SKM-1 treated with dmso at 0.1 percent for 144 hours (cell line): ENCODE measurements at regions not wholly inside any gene's neighbourhood (a gene's known extent, or its start where the extent isn't known, plus 50 kb on each side); places are given as distances from the start of the nearest gene placed in this dataset.

Experiments
- DNase-seq: peaks from one replicate; lab custom pipeline; 2025; ENCODE audit not compliant: unreplicated experiment; lab: John Stamatoyannopoulos, UW

DNA sequence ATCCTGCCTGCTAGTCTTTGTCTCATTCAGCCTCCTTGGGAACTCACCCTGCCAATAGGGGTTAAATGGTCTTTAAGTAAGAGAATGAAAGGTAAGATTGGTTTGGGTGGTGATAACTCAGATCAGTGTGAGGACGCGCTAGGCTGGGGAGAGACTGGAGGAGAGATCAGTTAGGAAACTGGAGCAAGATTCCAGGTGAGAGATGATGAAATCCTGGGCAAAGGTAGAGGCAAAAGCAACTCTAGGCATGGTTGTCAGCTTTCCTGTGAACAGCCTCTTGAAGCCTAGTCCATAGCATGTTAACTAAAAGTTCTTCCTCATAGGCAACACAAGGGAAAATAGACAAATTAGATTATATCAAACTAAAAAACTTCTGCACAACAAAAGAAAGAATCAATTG, 145.2 kb upstream of the ANKRD28 start:
- no peak for DNase-seq

DNA sequence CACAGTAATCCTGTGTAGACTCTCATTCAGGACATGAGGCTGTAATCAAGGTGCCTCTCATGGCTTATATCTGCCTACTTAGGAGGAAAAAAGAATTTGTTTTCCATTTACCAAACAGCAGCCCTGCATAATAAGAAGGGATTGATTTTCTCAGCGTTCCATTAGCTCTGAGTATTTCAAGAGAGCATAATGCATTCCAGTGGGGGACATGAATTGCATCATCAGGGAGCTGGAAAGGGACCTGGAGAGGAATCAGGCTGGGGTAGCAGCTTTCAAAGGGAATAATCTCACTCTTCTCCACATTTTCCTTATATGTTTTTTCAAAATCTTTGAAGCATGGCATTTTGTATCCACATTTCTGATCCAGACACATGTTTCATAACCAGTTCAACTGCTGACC, 150.6 kb upstream of the ANKRD28 start:
- no peak for DNase-seq

DNA sequence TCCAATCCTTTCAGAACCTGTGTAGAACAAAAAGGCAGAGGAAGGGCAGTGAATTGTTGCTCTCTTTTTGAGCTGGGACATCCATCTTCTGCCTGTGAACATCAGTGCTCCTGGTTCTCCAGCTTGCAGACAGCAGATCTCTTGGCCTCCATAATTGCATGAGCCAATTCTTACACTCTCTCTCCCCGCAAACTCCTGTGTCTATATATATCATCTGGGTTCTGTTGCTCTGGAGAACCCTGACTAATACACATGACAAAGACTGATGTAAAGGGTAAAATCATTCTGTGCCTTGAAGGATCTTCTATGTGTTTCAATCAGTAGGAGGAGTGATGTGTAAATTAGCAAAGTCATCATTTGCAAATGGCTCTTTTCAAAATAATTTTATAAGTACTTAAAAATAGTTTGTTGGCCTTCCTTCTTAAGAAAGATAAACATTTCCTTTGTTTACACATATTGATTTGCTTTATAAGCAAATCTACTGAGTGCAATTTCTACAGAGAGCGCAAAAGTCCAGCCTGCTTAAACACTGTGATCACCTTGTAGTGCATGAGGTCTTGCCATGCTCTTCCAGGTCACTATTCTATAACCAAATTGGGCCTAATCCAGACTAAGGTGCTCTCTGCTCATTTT, 154.9 kb upstream of the ANKRD28 start:
- no peak for DNase-seq

DNA sequence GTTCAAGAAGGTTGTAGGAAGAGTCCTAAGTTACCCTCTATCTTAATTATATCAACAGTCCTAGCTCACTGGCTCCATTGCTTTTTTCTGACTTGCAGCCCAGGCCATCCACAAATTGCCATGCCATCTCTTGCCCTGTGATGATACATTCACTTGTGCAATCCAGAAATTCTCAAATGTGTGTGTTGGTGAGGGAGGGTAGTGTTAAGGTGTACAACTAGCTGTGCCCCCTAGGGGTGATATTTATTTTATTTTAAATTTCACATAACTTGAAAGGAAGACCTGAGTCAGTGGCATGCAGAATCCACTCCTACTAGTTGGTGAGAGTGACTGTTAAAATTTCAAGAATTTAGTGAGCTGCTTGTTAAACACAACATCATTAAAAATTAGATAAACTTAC, 156.1 kb upstream of the ANKRD28 start:
- DNase-seq = peak; percentile 10

DNA sequence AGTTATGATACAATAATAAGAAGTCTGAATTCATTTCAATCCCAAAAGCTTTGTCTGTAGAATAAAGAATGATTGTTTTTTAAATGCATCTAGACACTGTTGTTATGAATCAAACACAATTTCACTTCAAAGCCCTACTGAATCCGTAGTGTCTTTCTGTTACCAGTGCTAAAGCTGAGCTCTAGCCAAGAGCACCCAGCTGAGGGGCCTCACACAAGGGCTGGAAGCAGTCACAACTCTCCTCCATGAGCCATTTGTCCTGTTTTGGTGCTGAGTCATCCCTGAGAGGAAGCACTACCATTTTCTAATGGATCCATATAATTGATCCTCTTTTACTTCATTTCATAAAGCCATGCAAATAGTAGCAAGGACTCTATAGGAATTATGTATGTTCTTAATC, 158.2 kb upstream of the ANKRD28 start:
- no peak for DNase-seq

DNA sequence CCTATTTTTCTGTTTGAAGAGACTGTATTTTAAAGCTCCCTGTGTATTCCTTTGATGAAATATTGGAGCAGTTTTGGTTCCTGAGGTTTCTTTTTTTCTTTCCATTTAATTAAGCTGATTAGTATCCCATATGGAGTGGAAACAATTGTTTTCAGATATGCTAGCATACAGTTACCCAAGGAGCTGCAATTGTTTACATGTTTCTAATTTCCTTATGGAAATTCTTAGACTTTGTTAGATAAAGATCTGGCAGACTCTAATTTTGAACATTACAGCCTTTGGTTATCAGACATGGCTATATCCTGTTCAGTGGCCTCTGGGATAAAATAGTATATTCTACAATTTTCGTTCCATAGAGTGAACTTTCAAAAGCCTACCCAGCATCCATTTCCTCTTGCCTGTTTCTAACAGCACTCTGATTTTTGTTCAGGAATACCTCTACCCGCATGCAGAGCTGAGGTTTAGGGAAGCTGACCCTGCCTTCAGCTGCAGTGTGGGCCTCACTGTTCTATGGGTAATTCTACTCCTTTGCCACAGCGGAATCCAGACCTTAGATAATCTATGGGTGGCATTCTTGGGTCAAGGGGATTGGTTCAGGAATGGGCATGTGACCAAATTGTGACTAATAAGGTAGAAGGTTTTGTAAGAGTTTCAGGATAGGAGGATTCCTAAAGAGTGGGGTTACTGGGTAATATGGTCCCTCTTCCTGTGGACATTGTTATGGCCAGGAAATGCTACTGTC, 161.1 kb upstream of the ANKRD28 start:
- DNase-seq = no peak

DNA sequence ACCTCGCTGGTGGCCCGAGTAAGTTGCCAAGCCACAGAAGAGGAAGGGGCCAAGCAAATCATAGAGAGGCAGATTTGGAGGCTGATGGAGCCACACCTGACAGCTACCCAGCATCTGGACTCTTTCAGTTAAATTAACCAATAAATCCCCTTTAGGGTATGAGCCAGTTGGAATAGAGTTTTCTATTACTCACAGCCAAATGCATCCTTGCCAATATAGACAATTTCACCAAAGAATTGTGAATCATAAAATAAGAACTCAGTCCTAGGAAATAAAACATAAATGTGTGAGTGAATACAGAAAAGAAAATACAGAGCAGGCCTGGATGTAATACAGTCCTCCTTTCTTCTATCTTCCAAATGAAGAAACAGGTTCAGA, 161.6 kb upstream of the ANKRD28 start:
- DNase-seq = no peak

DNA sequence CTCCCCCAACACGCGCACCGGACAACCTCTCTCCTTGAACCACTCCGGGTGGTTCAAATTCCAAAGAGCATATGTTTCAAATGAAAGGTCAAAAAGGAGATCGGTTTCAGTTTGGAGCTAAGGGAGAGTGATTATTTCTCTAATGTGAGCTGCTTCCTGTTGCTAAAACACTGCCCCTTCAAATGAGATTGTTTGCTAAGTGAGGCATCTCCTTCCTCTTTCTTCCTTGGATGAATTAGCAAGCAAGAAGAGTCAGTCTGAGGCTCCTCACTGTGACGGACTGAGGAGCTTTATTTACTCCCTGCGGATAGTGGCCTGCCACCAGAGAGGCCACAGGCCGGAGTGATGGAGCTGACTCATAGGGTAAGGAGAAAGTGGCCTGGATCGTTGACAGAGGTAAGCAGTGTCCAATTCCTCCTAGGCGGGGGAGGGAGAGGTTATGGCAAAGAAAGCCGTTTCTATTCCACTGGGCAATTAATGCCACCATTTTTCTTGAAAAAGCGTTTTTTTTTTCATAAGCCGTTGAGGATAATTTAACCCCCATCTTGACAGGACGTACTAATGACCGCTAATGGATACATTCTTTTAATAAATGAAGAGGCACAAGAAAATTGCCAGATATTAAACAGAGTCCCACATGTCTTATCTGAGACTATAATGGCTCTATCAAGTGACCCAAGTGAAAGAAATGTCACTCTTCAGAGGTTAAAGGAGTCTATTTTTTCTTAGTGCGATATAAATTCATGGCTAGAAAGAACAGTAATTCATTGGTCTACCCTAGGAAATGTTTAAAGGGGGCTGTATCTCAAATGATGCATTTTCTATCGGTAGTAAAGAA, 167.0 kb upstream of the ANKRD28 start:
- peak; percentile 89 for DNase-seq

DNA sequence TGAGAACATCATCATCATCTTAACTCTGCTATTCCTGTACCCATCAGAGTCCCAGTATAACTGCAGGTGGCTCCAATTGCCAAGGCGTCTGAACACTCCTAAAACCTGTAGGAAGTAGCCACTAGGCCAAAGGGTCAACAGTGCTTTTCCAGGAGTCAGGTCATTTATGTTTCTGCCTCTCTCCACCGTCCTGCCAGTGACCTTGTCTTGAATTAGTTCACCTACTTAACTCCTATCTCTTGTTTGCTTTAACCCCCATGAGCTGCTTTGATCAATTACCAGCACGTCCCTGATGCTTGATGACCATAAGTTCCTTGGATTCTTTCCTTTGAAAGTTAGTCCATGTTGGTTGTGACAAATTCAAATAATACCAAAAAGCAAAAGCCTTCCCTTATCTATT, 169.8 kb upstream of the ANKRD28 start:
- DNase-seq = no peak

DNA sequence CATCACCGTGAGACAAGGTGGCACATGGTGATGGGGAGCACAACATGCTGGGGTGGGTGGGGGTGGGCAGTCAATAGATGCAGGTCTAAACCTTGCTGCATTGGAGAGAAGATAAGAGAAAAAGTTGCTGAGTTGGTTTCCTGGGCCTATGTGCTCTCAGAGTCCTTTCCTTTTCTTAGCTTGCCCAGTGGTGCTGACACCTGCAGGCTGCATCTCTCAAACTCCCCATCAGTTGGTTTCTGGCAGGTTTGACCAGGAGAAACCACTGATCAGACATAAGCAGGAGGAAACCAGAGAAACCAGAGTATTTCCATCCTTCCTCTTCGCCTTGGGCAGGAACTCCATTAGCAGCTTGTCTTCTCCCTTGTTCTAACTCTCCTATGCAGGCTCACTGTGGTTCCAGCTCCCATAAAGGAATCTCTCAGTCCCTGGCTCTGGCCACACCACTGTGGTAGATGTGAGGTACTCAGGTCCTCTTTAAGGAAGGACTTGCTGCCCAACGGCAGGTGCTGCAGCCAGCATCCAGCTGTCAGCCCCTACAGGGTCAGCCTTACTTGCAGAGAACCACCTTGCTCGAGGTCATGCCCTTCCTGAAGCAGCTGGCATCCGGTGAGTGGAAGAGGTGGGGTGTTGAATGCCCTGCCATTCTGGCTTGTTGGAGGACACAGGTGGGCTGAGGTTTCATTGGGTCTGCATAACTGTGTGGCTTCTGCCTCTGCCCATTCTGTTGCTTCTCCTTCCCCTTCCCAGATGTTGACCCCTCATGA, 172.3 kb upstream of the ANKRD28 start:
- DNase-seq = no peak

DNA sequence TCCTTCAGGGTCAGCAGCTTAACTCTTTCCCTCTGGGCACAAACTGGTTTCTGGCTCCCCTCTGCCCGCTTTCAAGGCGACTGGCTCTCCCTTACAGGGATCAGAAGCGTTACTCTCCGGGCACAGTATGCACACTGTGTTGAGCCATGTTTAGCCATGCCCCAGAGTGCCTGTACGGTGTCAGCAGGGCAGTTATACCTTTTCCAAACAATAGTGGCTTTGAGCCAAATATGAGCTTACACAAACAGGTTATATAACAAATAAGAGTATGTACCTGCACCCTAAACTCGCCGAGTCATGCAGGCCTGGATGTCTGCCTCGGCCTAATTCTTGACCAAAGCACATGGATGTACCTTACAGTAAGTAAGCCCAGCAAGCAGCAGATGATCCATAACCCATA, 175.6 kb upstream of the ANKRD28 start:
- DNase-seq = no peak

DNA sequence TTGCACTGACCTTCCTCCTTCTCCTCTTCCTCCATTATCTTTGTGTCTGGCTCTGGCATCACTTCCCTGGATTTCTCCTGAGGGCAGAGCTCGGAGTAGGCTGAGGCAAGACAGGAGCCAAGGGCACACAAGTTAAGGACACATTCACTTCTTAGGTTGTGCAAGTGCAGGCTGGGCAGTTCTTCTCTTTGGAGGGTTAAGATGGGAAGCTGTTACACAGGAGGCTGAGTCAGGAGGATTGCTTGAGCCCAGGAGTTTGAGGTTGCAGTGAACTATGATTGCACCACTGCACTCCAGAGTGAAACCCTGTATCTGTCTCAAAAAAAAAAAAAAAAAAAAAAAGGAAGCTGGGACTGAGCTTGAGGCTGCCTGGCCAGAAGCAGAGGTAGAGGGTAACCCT, 176.2 kb upstream of the ANKRD28 start:
- DNase-seq = peak; percentile 43

DNA sequence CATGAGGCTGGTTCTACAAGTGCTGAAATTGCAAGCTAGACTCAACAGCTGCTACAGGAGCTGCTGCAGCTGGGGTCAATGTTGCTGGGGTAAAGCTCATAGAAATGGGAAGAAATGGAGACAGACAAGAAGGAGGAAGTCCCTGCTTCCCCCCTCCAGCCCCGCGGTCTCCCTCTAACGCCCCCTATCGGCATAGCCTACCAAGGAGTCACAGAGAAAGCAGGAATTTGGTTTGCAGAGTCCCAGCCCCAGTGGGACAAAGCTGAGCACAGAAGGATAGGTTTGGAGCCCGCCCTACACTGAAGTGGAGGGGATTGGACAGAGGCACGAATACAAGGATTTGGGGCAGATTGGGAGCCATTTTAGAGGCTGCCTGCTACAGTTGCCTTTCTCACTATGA, 176.9 kb upstream of the ANKRD28 start:
- peak; percentile 66 for DNase-seq

DNA sequence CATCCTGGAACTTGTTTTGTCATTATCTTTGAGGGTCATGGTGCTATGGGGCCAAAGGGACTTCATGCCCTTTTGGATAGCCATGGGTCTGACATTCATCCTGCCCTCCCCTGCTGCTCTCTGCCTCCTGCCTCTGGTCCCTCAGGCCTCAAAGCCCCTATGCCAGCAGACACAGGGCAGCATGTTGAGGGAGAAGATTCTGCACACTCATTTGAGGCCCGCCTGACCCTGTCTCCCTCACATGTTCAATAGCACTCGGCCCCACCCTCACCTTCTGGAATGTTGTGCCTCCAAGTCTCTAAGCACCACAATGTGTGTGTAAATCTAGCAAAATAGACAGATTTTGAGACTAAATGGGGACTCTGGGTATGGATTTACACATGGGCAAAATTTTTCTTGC, 178.7 kb upstream of the ANKRD28 start:
- DNase-seq = no peak

DNA sequence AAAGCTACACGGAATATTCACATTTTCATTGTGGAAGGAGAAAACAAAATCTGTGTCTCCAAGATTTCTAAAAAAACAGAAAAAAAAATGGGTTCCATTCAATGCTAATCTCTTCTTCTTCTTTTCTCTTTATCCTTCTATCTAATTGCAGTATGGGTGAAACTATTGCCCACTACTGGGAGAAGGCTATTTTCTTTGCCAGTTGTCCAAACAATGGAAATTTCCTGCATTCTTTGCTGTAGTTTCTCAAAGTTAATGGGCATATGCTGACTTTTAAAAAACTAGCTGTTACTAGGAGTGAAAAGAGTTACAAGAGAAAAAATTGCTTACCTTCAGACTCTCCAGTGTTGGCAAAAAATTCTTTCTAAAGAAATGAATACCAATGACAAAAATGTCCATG, 179.3 kb upstream of the ANKRD28 start:
- no peak for DNase-seq

DNA sequence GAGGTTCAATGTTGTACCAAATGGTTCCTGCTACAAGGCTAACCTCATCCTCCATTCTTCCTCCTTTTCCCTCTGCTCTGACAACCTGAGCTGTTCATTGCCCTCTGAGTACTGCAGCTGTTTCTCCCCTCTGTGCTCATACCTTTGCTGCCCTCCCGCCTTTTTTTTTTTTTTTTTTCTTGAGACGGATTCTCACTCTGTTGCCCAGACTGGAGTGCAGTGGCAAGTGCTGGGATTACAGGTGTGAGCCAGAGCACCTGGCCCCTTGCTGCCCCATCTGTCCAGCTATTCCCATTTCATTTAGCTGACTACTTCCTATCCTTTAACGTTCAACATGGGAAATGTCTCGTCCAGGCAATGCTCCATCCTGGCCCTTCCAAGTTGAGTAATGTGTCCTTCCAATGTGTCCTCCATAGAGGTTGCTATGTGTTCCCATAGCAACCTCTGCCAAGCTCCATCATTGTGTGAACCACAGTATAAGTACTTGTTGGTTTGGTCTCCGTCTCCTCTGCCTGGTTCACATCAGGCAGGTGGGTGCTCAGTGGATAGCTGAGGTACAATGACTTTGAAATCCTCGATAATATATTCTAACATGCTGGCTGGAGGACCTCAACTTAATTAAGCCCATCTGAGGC, 179.9 kb upstream of the ANKRD28 start:
- DNase-seq = no peak

DNA sequence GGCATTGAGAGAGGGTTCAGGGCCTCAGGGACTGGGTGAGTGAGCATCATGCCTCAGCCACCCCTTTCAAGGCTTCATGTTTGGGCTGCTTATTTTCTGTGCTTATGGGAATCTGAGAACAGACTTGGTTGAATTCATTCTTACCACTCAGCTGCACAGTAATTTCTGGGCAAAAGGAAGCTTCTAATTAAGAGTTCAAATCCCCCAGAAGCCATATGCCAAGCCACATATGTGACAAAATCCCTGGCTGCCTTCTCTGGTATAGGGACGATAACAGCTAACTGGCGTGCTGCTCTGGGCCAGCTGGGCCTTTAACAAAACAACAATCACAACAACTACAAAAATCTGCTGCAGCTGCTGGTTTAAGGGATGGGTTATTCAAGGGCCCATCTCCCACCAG, 181.0 kb upstream of the ANKRD28 start:
- DNase-seq = no peak

DNA sequence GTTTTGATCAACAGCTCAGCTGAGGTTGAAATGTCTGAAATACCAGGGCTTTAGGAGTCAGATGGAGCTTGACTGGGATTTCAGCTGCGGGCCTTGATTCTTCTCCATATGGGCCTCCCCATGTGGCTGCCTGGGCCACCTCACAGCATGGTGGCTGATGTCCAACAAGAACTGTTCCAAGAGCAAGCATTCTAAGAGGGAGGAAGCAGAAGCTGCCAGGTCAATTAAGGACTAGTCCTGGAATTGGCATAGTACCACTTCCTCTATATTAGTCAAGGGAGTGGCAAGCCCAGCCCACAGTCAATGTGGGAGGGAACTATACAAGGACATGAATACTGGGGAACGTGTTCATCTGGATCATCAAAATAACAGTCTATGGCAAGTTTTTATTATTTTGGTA, 181.7 kb upstream of the ANKRD28 start:
- DNase-seq = no peak

DNA sequence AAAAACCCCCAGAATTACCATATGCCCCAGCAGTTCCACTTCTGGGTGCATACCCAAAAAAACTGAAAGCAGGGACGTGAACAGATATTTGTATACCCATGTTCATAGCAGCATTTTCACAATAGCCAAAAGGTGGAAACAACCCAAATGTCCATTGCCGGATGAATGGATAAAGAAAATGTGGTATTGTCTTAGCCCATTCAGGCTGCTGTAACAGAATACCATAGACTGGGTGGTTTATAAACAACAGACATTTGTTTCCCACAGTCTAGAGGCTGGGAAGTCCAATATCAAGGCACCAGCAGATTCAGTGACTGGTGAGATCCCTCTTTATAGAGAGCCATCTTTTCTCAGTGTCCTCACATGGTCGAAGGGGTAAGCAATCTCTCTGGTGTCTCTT, 182.1 kb upstream of the ANKRD28 start:
- DNase-seq = no peak

DNA sequence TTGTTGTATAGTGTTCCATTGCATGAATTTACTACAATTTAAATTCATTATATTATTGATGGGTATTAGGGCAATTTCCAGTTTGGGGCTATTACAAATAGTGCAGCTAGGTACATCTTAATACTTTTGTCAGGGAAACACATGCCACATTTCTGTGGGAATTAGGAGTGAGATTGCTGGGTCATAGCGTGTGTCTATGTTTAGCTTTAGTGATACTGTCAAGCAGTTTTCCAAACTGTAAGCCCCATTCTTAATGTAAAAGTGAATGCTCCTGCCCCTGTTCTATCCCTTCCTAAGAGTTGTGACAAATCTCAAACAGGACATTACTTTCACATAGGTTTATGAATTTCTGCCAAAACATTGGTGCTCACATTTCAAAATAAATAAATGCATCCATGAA, 184.5 kb upstream of the ANKRD28 start:
- no peak for DNase-seq

DNA sequence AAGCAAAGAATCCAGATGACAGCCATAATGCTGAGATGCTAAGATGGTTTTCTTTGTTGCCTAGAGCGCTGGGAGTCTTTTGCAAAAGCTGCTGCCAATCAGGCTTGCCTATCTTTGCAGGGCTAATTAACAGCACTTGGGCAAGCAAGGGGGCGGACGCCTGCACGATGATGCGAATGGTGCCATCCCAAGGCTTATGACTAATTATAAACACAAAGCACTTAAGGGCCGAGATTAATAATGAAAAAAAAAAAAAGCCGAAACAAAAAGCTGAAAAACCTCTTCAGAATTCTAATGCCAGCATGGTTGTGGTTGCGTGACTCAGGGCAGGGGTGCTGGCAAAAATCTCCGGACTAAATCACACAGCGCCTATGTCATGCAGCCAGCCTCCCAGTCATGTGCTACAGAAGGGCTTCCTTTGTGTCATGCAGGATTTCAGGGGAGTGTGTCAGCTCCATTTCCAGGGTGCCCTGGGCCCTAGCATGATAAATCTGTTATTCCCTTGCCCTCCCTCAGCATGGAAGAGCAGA, 185.0 kb upstream of the ANKRD28 start:
- no peak for DNase-seq
